ENCODE measurements at regions not wholly inside any gene's neighbourhood (a gene's known extent, or its start where the extent isn't known, plus 50 kb on each side); places are given as distances from the start of the nearest gene placed in this dataset.

DNA sequence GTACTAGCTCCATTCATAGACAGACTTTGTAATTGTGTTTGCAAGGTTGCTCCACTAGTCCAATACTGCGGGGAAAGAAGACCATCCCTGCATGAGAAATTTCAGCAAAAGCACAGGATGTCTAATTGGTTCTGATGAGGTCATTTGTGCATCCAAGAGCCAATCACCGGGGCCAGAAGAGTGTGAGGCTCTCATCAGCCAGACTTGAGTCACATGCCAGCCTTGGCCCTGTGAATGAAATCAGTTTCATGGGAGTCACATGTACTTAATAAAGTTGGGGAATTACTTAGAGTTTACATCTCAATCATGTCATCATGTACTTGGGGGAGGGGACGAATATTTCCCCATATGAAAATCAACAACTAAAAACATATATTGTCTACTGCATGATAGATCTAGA, 1236.0 kb downstream of the MAT2B start:
- no peak for DNase-seq
- no peaks in the 10 kb centered on the region for H3K27me3 ChIP-seq
- intact Hi-C loops (cut with DNase I; ENCODE audit: low total_unique reads), result no loop called here
- in situ Hi-C loops (cut with MboI; ENCODE audit: low pct_ligation_motif_present in 1 of 4, low pct_unique_long_range_greater_than_20kb in 1 of 4, low sequenced_read_pairs in 3 of 4), result no loop called here
- no peak overlapping the region for H3K27ac ChIP-seq
- H3K4me3 ChIP-seq, result no peak overlapping the region
- no peaks in the 10 kb centered on the region for H3K36me3 ChIP-seq
- TF ChIP-seq CTCF (IDR thresholded peaks at IDR 0.05), result no peak
- TF ChIP-seq POLR2AphosphoS5 (IDR thresholded peaks at IDR 0.05), result no peak
- no peaks in the 10 kb centered on the region for H3K9me3 ChIP-seq
- no peaks in the 10 kb centered on the region for H3K4me1 ChIP-seq
- 75% methylated on average over 3 of the region's 3 CpGs; no CpG with 5 or more reads in 1 of the 2 donors for WGBS, 2 donors (ENCODE audit: low coverage in 1 of 2)

- Histone ChIP-seq H3K27me3 (no peaks in the 10 kb centered on the region), H3K4me1 (no peaks in the 10 kb centered on the region), H3K4me3 (no peak overlapping the region), H3K27ac (no peak overlapping the region), H3K9me3 (no peaks in the 10 kb centered on the region), H3K36me3 (no peaks in the 10 kb centered on the region)
- in situ Hi-C loops (cut with MboI; ENCODE audit: low pct_ligation_motif_present in 1 of 4, low pct_unique_long_range_greater_than_20kb in 1 of 4, low sequenced_read_pairs in 3 of 4), result no loop called here
- TF ChIP-seq EP300 (IDR thresholded peaks at IDR 0.05; ENCODE audit: low read depth), result no peak
- TF ChIP-seq POLR2AphosphoS5 (IDR thresholded peaks at IDR 0.05), result no peak
- TF ChIP-seq CTCF (IDR thresholded peaks at IDR 0.05), result no peak
- no peak for TF ChIP-seq POLR2A (IDR thresholded peaks at IDR 0.05)
- intact Hi-C loops (cut with DNase I; ENCODE audit: low total_unique reads), result no loop called here
- WGBS, 2 donors (ENCODE audit: low coverage in 1 of 2), result 44 to 47% methylated on average over 5 of the region's 5 CpGs
- DNase-seq, result no peak
These were observed 1236.6 kb downstream of the MAT2B start for GRCh38 chr5:164742025-164742424.

DNA sequence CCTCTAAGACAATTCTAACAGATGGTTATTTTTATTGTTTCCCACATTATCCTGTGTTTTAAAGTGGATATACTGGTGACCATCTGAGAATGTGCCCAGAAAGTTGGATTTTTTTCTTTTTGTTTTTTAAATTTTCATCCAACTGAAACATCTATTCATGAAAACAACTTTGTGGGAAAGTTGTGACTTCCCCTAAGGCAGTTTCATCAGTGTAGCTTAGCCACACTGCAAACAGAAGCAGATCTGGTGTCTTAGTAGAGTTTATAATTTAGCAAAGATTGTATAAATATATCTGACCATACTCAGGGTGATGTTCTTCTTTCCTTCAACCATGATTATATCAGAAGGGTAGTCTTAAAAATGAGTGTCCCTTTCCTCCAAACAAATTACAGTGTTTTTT, 1241.3 kb downstream of the MAT2B start:
- no peak overlapping the region for H3K4me3 ChIP-seq
- no peak for DNase-seq
- intact Hi-C loops (cut with DNase I; ENCODE audit: low total_unique reads), result no loop called here
- H3K4me1 ChIP-seq, result no peaks in the 10 kb centered on the region
- H3K36me3 ChIP-seq, result no peaks in the 10 kb centered on the region
- in situ Hi-C loops (cut with MboI; ENCODE audit: low pct_ligation_motif_present in 1 of 4, low pct_unique_long_range_greater_than_20kb in 1 of 4, low sequenced_read_pairs in 3 of 4), result no loop called here
- H3K27ac ChIP-seq, result no peak overlapping the region
- no peaks in the 10 kb centered on the region for H3K9me3 ChIP-seq
- no peaks in the 10 kb centered on the region for H3K27me3 ChIP-seq
- TF ChIP-seq CTCF (IDR thresholded peaks at IDR 0.05), result no peak

- in situ Hi-C loops (cut with MboI; ENCODE audit: low pct_ligation_motif_present in 1 of 4, low pct_unique_long_range_greater_than_20kb in 1 of 4, low sequenced_read_pairs in 3 of 4), result no loop called here
- no peak for TF ChIP-seq CTCF (IDR thresholded peaks at IDR 0.05)
- no peak for TF ChIP-seq POLR2AphosphoS5 (IDR thresholded peaks at IDR 0.05)
- TF ChIP-seq POLR2A (IDR thresholded peaks at IDR 0.05), result no peak
- TF ChIP-seq EP300 (IDR thresholded peaks at IDR 0.05; ENCODE audit: low read depth), result no peak
- WGBS, 2 donors (ENCODE audit: low coverage in 1 of 2), result 35 to 36% methylated on average over 1 of the region's 1 CpG
- Histone ChIP-seq H3K4me1 (no peaks in the 10 kb centered on the region), H3K36me3 (no peaks in the 10 kb centered on the region), H3K4me3 (no peak overlapping the region), H3K9me3 (no peaks in the 10 kb centered on the region), H3K27ac (no peak overlapping the region), H3K27me3 (no peaks in the 10 kb centered on the region)
- intact Hi-C loops (cut with DNase I; ENCODE audit: low total_unique reads), result no loop called here
- DNase-seq, result no peak
These were observed 1242.0 kb downstream of the MAT2B start for GRCh38 chr5:164747371-164747770.

All from transverse colon (tissue), 4 donors.